ENCODE measurements at regions not wholly inside any gene's neighbourhood (a gene's known extent, or its start where the extent isn't known, plus 50 kb on each side); places are given as distances from the start of the nearest gene placed in this dataset.

DNA sequence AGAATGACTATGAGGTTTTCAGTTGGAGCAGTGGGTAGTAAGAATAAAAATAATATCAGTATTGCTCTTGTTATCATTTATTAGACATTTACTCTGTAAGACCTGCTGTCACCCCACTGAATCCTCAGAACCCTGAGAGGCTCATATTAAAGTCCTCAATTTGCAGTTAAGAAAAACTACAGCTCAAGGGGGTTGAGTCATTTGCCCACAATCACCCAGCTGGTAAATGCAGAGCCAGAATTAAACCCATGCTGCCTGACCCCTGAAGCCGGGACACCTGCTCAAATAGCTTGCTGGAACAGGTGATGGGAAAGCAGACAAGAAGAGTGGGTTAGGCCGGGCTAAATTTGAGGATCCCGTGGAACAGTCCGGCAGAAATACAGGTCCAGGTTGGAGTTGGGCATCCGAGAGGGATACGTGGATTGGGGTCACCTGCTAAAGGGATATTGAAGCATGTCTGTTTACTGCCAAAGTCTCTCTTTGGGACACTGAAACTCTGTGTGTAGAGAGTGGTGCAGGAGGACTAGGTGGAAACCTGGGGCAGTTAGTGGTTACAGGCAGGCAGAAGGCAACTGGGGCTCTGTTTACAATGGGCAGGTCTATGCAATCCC, 344.1 kb downstream of the CDC5L start:
- H3K4me3 ChIP-seq (ENCODE audit: low read depth, low read length): no peak overlapping the region
- no peak for TF ChIP-seq CTCF (IDR thresholded peaks at IDR 0.05; ENCODE audit: control insufficient read depth, extremely low read depth, insufficient read depth)
- no peak for DNase-seq (ENCODE audit: low read depth)

- DNase-seq (ENCODE audit: low read depth): no peak
- H3K4me3 ChIP-seq (ENCODE audit: low read depth, low read length): no peak overlapping the region
- no peak for TF ChIP-seq CTCF (IDR thresholded peaks at IDR 0.05; ENCODE audit: control insufficient read depth, extremely low read depth, insufficient read depth)
Observed at GRCh38 chr6:44732243-44732642, 344.7 kb downstream of the CDC5L start.

DNA sequence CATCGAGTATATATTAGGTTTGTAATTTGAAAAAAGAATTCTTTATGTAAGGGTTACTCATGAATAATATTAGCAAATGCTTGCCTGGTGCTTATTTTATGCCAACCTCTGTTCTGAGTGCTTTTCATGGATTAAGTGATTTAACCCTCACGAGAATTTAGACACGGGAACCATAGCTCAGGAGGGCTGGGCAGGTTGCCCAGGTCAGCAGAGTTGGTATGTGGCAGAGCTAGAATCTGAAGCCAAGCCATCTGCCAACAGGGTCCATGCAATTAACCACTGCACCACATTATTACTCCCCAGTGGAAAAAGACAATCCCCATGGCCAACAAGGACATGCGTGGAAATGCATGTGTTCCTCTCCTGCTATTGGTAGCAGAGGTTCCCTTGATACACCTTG, 345.6 kb downstream of the CDC5L start:
- no peak overlapping the region for H3K4me3 ChIP-seq (ENCODE audit: low read depth, low read length)
- no peak for DNase-seq (ENCODE audit: low read depth)
- TF ChIP-seq CTCF (IDR thresholded peaks at IDR 0.05; ENCODE audit: control insufficient read depth, extremely low read depth, insufficient read depth): no peak

DNA sequence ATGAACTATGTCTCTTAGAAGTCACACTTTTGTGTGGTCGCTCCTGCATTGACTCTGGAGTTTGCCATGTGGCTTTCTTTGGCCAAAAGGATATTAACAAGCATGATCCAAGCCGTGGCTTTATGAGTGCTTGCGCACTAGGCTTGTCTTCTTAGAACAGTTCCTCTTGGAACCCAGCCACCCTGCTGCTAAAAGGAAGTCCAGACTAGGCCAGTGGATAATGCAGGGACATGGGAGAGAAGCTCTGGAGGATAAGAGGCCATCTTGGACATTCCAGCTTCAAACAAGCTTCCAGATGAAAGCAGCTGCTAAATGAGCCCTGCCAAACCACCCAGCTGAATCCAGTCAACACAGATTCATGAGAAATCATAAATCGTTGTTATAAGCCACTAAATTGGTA, 346.4 kb downstream of the CDC5L start:
- H3K4me3 ChIP-seq (ENCODE audit: low read depth, low read length): no peak overlapping the region
- peak; percentile 76 for DNase-seq (ENCODE audit: low read depth)
- TF ChIP-seq CTCF (IDR thresholded peaks at IDR 0.05; ENCODE audit: control insufficient read depth, extremely low read depth, insufficient read depth): no peak

GRCh38 chr6:44734886-44735629, 347.6 kb downstream of the CDC5L start:
- no peak for DNase-seq (ENCODE audit: low read depth)
- H3K4me3 ChIP-seq (ENCODE audit: low read depth, low read length): no peak overlapping the region
- no peak for TF ChIP-seq CTCF (IDR thresholded peaks at IDR 0.05; ENCODE audit: control insufficient read depth, extremely low read depth, insufficient read depth)

GRCh38 chr6:44735630-44735963, 348.1 kb downstream of the CDC5L start:
- TF ChIP-seq CTCF (IDR thresholded peaks at IDR 0.05; ENCODE audit: control insufficient read depth, extremely low read depth, insufficient read depth): no peak
- no peak overlapping the region for H3K4me3 ChIP-seq (ENCODE audit: low read depth, low read length)
- DNase-seq (ENCODE audit: low read depth): no peak

DNA sequence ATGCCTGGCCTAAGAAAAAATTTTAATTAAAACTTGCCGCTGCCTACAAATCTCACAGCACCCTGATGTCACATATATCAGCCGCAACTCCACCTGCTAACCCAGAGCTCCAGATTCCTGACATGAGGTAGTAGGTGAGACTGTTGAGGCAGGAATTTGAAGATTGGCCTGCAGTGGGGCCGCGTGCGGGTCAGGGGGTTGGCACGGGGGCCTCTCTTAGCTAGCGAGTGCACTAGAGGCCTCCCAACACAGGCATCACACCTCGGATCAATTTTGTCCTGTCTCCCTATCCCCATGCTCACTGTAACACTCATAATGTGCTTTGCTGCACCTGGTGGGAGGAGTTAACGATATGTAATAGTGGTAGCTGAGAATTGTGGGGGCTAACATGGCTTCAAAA, 349.8 kb downstream of the CDC5L start:
- H3K4me3 ChIP-seq (ENCODE audit: low read depth, low read length): no peak overlapping the region
- no peak for DNase-seq (ENCODE audit: low read depth)
- TF ChIP-seq CTCF (IDR thresholded peaks at IDR 0.05; ENCODE audit: control insufficient read depth, extremely low read depth, insufficient read depth): no peak

Measured in LNCaP clone FGC (cell line).